PFSK-1 (cell line): ENCODE measurements at regions not wholly inside any gene's neighbourhood (a gene's known extent, or its start where the extent isn't known, plus 50 kb on each side); places are given as distances from the start of the nearest gene placed in this dataset.

Experiments
- POLR2AphosphoS5 ChIP-seq: IDR thresholded peaks from 2 replicates; pipeline ENCODE4 v1.6.1; 2012; ENCODE audit warnings: low read depth, mild to moderate bottlenecking, control low read depth, low read length, moderate library complexity
- SIN3A ChIP-seq: IDR thresholded peaks from 2 replicates; pipeline ENCODE4 v1.6.1; 2012; ENCODE audit warnings: mild to moderate bottlenecking, low read length, moderate library complexity, borderline replicate concordance; ENCODE audit not compliant: insufficient read depth
- TAF1 ChIP-seq: IDR thresholded peaks from 2 replicates; pipeline ENCODE4 v1.6.1; 2012; ENCODE audit warnings: low read length, control low read depth, borderline replicate concordance; ENCODE audit not compliant: insufficient read depth
- TF ChIP-seq, protein P1 (sequence below), 2 experiments: IDR thresholded peaks; 2 replicates each; pipeline versions ENCODE4 v1.6.1 to v1.8.0; 2011 to 2012; ENCODE audit warnings: low read depth in 2 of 2, low read length in 2 of 2, control low read depth in 1 of 2, inconsistent platforms in 1 of 2, mild to moderate bottlenecking in 1 of 2, moderate library complexity in 1 of 2; ENCODE audit not compliant: insufficient read depth in 1 of 2

DNA sequence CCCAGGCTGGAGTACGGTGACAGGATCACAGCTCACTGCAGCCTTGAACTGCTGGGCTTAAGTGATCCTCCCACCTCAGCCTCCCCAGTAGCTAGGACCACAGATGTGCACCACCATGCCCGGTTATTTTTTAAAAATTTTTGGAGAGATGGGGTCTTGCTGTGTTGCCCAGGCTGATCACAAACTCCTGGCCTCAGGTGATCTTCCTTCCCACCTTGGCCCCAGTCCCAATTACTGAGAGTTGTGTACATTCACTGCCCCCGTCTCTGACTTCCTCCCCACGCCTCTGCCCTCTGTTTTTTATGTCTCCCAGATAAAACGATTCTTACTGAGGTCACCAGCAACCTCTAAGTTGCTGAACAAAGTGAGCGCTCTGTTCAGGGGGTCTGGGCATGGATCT is 87.7 kb downstream of the LINGO1 start:
- TF ChIP-seq POLR2AphosphoS5 (no peak), TAF1 (no peak), SIN3A (no peak)
- TF ChIP-seq, protein P1, sequence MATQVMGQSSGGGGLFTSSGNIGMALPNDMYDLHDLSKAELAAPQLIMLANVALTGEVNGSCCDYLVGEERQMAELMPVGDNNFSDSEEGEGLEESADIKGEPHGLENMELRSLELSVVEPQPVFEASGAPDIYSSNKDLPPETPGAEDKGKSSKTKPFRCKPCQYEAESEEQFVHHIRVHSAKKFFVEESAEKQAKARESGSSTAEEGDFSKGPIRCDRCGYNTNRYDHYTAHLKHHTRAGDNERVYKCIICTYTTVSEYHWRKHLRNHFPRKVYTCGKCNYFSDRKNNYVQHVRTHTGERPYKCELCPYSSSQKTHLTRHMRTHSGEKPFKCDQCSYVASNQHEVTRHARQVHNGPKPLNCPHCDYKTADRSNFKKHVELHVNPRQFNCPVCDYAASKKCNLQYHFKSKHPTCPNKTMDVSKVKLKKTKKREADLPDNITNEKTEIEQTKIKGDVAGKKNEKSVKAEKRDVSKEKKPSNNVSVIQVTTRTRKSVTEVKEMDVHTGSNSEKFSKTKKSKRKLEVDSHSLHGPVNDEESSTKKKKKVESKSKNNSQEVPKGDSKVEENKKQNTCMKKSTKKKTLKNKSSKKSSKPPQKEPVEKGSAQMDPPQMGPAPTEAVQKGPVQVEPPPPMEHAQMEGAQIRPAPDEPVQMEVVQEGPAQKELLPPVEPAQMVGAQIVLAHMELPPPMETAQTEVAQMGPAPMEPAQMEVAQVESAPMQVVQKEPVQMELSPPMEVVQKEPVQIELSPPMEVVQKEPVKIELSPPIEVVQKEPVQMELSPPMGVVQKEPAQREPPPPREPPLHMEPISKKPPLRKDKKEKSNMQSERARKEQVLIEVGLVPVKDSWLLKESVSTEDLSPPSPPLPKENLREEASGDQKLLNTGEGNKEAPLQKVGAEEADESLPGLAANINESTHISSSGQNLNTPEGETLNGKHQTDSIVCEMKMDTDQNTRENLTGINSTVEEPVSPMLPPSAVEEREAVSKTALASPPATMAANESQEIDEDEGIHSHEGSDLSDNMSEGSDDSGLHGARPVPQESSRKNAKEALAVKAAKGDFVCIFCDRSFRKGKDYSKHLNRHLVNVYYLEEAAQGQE (IDR thresholded peaks at IDR 0.05; ENCODE audit: insufficient read depth in 1 of 2, low read depth in 2 of 2, low read length in 2 of 2) = no peak
